Activated CD4-positive, alpha-beta T cell treated with anti-CD3 and anti-CD28 coated beads, Interleukin-2, amount 10 ng/mL, durations not matched to agents 7 days and 5 days (primary cell): ENCODE measurements at regions not wholly inside any gene's neighbourhood (a gene's known extent, or its start where the extent isn't known, plus 50 kb on each side); places are given as distances from the start of the nearest gene placed in this dataset.
"Not testable (repeated sequence)": the region's sequence is repeated elsewhere in the genome, so short reads cannot be mapped to it uniquely, and the experiment has no call there.

ENCODE experiments used
- CTCF ChIA-PET: fragments of 350-600 bp; sonication (Branson Sonifier 250); formaldehyde crosslinking; loops from one replicate; lab custom pipeline; 2021; ENCODE audit warnings: antibody characterized with exemption; lab: Charles Lee
- POLR2A ChIA-PET: fragments of 350-600 bp; sonication (Branson Sonifier 250); formaldehyde crosslinking; loops from one replicate; lab custom pipeline; 2021; ENCODE audit warnings: antibody characterized with exemption; lab: Charles Lee
- DNase-seq: peaks from one replicate; pipeline ENCODE4 v3.0.0-alpha.2; 2020
- H3K27ac Mint-ChIP-seq: one replicate; pipeline ENCODE4 v1.8.0; 2021; ENCODE audit warnings: mild to moderate bottlenecking, moderate library complexity, mixed read lengths
- H3K27me3 Mint-ChIP-seq: one replicate; pipeline ENCODE4 v1.8.0; 2021; ENCODE audit warnings: mixed read lengths
- H3K36me3 Mint-ChIP-seq: one replicate; pipeline ENCODE4 v1.8.0; 2021; ENCODE audit warnings: low read depth, mixed read lengths
- H3K4me1 Mint-ChIP-seq: one replicate; pipeline ENCODE4 v1.8.0; 2021; ENCODE audit warnings: mixed read lengths
- H3K4me3 Mint-ChIP-seq: one replicate; pipeline ENCODE4 v1.8.0; 2021; ENCODE audit warnings: mild to moderate bottlenecking, moderate library complexity, mixed read lengths
- H3K9me3 Mint-ChIP-seq: one replicate; pipeline ENCODE4 v1.8.0; 2021; ENCODE audit warnings: mixed read lengths

- H3K4me3 Mint-ChIP-seq, H3K4me1 Mint-ChIP-seq, H3K9me3 Mint-ChIP-seq, H3K36me3 Mint-ChIP-seq, DNase-seq, CTCF ChIA-PET, H3K27me3 Mint-ChIP-seq, POLR2A ChIA-PET, H3K27ac Mint-ChIP-seq: not testable (repeated sequence)
Observed at GRCh38 chr6:56720202-56720601, 77.5 kb upstream of the DST start.

DNA sequence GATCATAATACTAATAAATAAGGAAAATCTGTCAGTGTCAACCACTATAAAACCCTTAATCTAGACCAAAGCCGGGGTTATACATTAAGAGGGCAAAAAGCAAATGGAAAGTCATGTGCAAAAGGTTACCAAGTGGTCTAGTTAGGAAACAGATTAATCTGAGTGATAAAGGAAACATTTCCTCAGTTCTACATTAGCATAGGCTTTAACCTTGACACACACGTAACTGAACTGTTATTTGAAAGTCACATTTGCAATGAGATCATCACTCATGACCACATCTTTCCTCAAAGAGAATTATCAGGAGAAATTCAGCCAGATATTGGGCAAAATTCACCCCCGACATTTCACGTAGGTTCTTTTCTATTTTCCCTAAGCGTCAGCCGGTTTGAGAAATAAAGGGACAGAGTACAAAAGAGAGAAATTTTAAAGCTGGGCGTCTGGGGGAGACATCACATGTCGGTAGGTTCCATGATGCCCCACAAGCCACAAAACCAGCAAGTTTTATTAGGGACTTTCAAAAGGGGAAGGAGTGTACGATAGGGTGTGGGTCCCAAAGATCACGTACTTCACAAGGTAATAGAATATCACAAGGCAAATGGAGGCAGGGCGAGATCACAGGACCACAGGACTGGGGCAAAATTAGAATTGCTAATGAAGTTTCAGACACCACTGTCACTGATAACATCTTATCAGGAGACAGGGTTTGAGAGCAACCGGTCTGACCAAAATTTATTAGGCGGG lies 76.8 kb upstream of the DST start:
- H3K4me3 Mint-ChIP-seq: not testable (repeated sequence)

DNA sequence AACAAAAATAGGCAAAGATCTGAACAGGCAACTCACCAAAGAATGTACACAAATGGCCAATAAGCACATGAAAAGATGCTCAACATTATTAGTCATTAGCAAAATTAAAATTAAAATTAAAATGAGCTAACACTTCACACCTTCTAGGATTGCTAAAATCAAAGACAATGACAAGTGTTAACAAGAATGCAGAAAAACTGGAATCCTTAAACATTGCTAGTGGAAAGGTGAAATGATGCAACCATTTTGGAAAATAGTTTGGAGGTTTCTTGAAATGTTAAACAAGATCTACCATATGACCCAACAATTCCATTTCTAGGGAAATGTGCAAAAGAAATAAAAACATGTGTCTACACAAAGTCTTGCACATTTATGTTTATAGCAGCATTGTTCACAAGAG lies 75.5 kb upstream of the DST start:
- Mint-ChIP-seq H3K27me3 (peaks cover 3% of the 10 kb centered on the region), H3K27ac (no peak overlapping the region), H3K9me3 (peaks cover 3% of the 10 kb centered on the region), H3K4me1 (no peaks in the 10 kb centered on the region), H3K36me3 (no peaks in the 10 kb centered on the region), H3K4me3 (no peak overlapping the region)
- CTCF ChIA-PET: no interaction called here
- no peak for DNase-seq
- POLR2A ChIA-PET: no interaction called here

More for the DNA sequence above, 76.8 kb upstream of the DST start:
- DNase-seq, H3K27ac Mint-ChIP-seq, POLR2A ChIA-PET, H3K9me3 Mint-ChIP-seq, H3K4me1 Mint-ChIP-seq, H3K27me3 Mint-ChIP-seq, CTCF ChIA-PET, H3K36me3 Mint-ChIP-seq: not testable (repeated sequence)

DNA sequence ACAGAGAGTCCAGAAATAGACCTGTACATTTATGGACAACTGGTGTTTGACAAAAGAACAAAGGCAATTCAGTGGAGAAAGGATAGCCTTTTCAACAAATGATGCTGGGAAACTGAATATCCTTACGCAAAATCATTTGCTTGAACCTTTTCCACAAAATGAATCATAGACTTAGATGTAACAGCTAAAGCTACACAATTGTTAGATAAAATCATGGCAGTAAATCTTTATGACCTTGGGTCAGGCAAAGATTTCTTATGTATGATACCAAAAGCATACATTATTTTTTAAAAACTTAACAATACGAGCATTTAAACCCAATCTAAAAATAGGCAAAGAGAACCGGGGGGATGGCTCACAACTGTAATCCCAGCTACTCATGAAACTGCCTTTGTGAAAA lies 73.5 kb upstream of the DST start:
- CTCF ChIA-PET: interaction anchor here (1.4 kb wide), 1 partner anchor 8 kb away, joined by 4 read pairs; no protein-coding TSS in a partner anchor
- no peak overlapping the region for H3K27ac Mint-ChIP-seq

DNA sequence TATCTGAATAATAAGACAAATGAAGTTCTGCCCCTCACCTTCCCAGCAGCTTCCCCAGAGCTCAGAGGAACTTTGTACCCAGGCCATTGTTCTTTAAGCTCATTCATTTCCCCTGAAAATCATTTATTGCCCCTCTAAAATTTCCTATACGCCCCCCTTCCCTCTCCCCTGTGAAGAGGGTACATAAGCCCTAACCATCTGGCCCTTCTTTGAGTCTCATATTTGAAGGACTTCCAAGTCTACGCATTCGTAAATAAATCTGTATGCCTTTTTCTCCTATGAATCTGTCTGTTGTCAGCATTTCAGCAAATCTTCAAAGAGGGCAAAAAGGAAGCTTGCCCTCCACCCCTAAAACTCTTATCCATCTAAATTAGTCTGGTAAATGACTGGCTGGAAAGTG lies 73.1 kb upstream of the DST start:
- Mint-ChIP-seq H3K27ac (no peak overlapping the region), H3K4me3 (no peak overlapping the region), H3K9me3 (peaks cover 3% of the 10 kb centered on the region), H3K4me1 (no peaks in the 10 kb centered on the region), H3K36me3 (no peaks in the 10 kb centered on the region), H3K27me3 (peaks cover 3% of the 10 kb centered on the region)
- CTCF ChIA-PET: interaction anchor here (1.4 kb wide), 1 partner anchor 7 kb away, joined by 4 read pairs; no protein-coding TSS in a partner anchor
- POLR2A ChIA-PET: no interaction called here
- no peak for DNase-seq

More for the DNA sequence above, 73.5 kb upstream of the DST start:
- H3K9me3 Mint-ChIP-seq: peaks cover 3% of the 10 kb centered on the region
- DNase-seq: no peak
- H3K4me3 Mint-ChIP-seq: no peak overlapping the region
- peaks cover 3% of the 10 kb centered on the region for H3K27me3 Mint-ChIP-seq
- POLR2A ChIA-PET: no interaction called here
- H3K36me3 Mint-ChIP-seq: no peaks in the 10 kb centered on the region
- no peaks in the 10 kb centered on the region for H3K4me1 Mint-ChIP-seq

- peaks cover 5% of the 10 kb centered on the region for H3K27me3 Mint-ChIP-seq
- no peaks in the 10 kb centered on the region for H3K4me1 Mint-ChIP-seq
- H3K36me3 Mint-ChIP-seq: no peaks in the 10 kb centered on the region
- POLR2A ChIA-PET: no interaction called here
- H3K27ac Mint-ChIP-seq: no peak overlapping the region
- H3K9me3 Mint-ChIP-seq: no peaks in the 10 kb centered on the region
- CTCF ChIA-PET: no interaction called here
- DNase-seq: no peak
- H3K4me3 Mint-ChIP-seq: no peak overlapping the region
Observed at GRCh38 chr6:56714982-56715456, 72.3 kb upstream of the DST start.

GRCh38 chr6:56714273-56714672 lies 71.6 kb upstream of the DST start:
- H3K27ac Mint-ChIP-seq: no peak overlapping the region
- peaks cover 9% of the 10 kb centered on the region for H3K27me3 Mint-ChIP-seq
- no peaks in the 10 kb centered on the region for H3K36me3 Mint-ChIP-seq
- H3K4me3 Mint-ChIP-seq: no peak overlapping the region
- H3K4me1 Mint-ChIP-seq: no peaks in the 10 kb centered on the region
- no peaks in the 10 kb centered on the region for H3K9me3 Mint-ChIP-seq
- POLR2A ChIA-PET: no interaction called here
- CTCF ChIA-PET: no interaction called here
- no peak for DNase-seq

DNA sequence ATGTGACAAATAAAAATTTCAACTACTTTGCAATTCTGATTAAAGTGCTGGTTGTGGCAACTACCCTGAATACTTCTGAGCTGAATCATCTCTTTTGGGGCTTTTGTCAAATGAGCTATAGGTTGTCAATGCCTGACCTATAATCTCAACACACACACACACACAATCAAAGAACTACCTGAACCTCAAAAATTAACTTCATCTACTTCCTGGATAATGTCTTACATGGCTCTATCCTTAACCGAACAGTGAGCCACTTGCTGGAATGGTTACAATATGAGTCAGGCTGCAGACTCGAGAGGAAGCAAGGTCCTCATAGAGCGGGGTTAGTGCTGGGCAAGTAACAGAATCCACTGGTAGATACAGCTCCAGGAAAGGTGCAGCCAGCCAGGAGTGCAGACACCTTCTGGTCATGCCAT lies 70.6 kb upstream of the DST start:
- Mint-ChIP-seq H3K9me3 (no peaks in the 10 kb centered on the region), H3K27ac (no peak overlapping the region), H3K4me1 (no peaks in the 10 kb centered on the region), H3K36me3 (no peaks in the 10 kb centered on the region), H3K27me3 (peaks cover 6% of the 10 kb centered on the region), H3K4me3 (no peak overlapping the region)
- ChIA-PET POLR2A (no interaction called here), CTCF (interaction anchor here (0.6 to 1.0 kb wide), 2 partner anchors 13 to 551 kb away, joined by 3 read pairs; no protein-coding TSS in a partner anchor)
- no peak for DNase-seq

GRCh38 chr6:56710967-56711366 lies 68.3 kb upstream of the DST start:
- H3K27ac Mint-ChIP-seq: no peak overlapping the region
- no peak for DNase-seq
- no peaks in the 10 kb centered on the region for H3K36me3 Mint-ChIP-seq
- no peaks in the 10 kb centered on the region for H3K4me1 Mint-ChIP-seq
- peaks cover 6% of the 10 kb centered on the region for H3K27me3 Mint-ChIP-seq
- no peaks in the 10 kb centered on the region for H3K9me3 Mint-ChIP-seq
- no peak overlapping the region for H3K4me3 Mint-ChIP-seq
- CTCF ChIA-PET: no interaction called here
- POLR2A ChIA-PET: no interaction called here

DNA sequence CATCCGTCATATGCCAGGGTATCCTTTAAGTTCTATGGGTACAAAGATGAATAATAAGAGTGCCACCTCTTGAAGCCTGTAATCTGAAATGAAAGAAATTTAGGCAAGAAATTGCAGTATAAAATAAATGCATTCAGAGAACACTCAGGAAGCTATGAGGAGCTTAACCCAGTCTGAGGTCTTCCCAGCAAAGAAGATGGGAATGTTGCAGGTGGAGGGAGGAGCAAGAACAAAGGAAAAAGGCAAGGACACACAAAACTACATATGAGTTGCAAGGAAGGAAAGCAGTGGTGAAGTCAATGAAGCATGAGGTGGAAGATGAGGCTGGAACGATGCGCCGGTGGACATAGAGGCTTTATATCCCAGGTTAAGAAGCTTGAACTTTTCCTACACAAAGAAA lies 67.0 kb upstream of the DST start:
- Mint-ChIP-seq H3K4me1 (no peaks in the 10 kb centered on the region), H3K9me3 (no peaks in the 10 kb centered on the region), H3K27ac (no peak overlapping the region), H3K36me3 (no peaks in the 10 kb centered on the region), H3K4me3 (no peak overlapping the region), H3K27me3 (peaks cover 6% of the 10 kb centered on the region)
- POLR2A ChIA-PET: no interaction called here
- no peak for DNase-seq
- CTCF ChIA-PET: interaction anchor here (0.6 to 0.7 kb wide), 3 partner anchors 9 to 17 kb away, joined by 3 read pairs; no protein-coding TSS in a partner anchor

GRCh38 chr6:56708810-56709597 lies 66.3 kb upstream of the DST start:
- no peak overlapping the region for H3K27ac Mint-ChIP-seq
- no peaks in the 10 kb centered on the region for H3K4me1 Mint-ChIP-seq
- ChIA-PET POLR2A (no interaction called here), CTCF (interaction anchor here (0.6 to 1.1 kb wide), 2 partner anchors 8 to 16 kb away, joined by 3 to 4 read pairs; no protein-coding TSS in a partner anchor)
- H3K9me3 Mint-ChIP-seq: no peaks in the 10 kb centered on the region
- H3K4me3 Mint-ChIP-seq: no peak overlapping the region
- peaks cover 6% of the 10 kb centered on the region for H3K27me3 Mint-ChIP-seq
- DNase-seq: no peak
- H3K36me3 Mint-ChIP-seq: no peaks in the 10 kb centered on the region

DNA sequence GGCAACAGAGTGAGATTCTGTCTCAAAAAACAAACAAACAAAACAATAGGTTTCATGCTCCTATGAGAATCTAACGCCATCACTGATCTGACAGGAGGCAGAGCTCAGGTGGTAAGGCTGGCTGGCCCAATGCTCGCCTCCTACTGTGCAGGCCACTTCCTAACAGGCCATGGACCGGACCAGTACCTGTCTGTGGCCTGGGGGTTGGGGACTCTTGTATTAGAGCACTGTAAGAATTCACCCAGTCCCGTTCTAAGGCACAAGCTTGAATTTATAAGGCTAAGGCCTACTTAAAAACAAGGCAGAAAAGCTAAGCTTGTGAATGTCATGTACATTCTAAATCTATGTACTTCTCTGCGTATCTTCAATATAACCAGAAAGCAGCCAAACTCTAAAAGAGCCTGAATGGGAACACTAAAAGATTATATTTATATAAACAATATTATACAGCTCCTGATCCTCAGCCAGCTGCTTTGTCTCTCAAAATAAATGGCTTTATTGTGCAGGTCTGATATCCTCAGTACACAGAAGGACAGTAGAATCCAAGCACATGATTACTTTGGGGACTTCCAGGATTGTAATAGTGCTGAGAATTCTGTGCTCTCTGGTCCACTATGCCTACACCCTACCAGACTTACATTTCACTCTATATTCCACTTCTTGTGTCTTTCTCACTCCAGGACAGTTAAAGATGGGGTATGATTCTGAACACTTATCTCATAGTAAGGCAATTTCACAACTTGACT lies 64.5 kb upstream of the DST start:
- Mint-ChIP-seq H3K4me3 (no peak overlapping the region), H3K4me1 (no peaks in the 10 kb centered on the region), H3K36me3 (no peaks in the 10 kb centered on the region), H3K27me3 (peaks cover 6% of the 10 kb centered on the region), H3K27ac (no peak overlapping the region), H3K9me3 (no peaks in the 10 kb centered on the region)
- POLR2A ChIA-PET: no interaction called here
- no peak for DNase-seq
- CTCF ChIA-PET: no interaction called here
